Activated CD8-positive, alpha-beta memory T cell treated with anti-CD3 and anti-CD28 coated beads, Interleukin-2, amount 10 ng/mL, durations not matched to agents 7 days and 5 days (primary cell): ENCODE measurements at regions not wholly inside any gene's neighbourhood (a gene's known extent, or its start where the extent isn't known, plus 50 kb on each side); places are given as distances from the start of the nearest gene placed in this dataset.

ENCODE experiments used
- ATAC-seq: fragments of 150-1000 bp; cut with Tn5 transposase; one replicate; pipeline ENCODE4 v1.10.0; 2021; ENCODE audit warnings: moderate library complexity
- CTCF ChIA-PET: fragments of 350-600 bp; sonication (Branson Sonifier 250); formaldehyde crosslinking; loops from one replicate; lab custom pipeline; 2021; ENCODE audit warnings: antibody characterized with exemption; lab: Charles Lee
- DNase-seq: peaks from one replicate; pipeline ENCODE4 v3.0.0-alpha.2; 2020
- H3K27ac Mint-ChIP-seq: one replicate; pipeline ENCODE4 v1.8.0; 2021; ENCODE audit warnings: mild to moderate bottlenecking, mixed read lengths
- H3K27me3 Mint-ChIP-seq: one replicate; pipeline ENCODE4 v1.8.0; 2021; ENCODE audit warnings: mixed read lengths
- H3K36me3 Mint-ChIP-seq: one replicate; pipeline ENCODE4 v1.8.0; 2021; ENCODE audit warnings: mild to moderate bottlenecking, mixed read lengths
- H3K4me1 Mint-ChIP-seq: one replicate; pipeline ENCODE4 v1.8.0; 2021; ENCODE audit warnings: mixed read lengths
- H3K4me3 Mint-ChIP-seq: one replicate; pipeline ENCODE4 v1.8.0; 2021; ENCODE audit warnings: mild to moderate bottlenecking, moderate library complexity, mixed read lengths
- H3K9me3 Mint-ChIP-seq: one replicate; pipeline ENCODE4 v1.8.0; 2022; ENCODE audit warnings: low read depth, mixed read lengths

GRCh38 chr2:16404146-16404545, 261.5 kb downstream of the CYRIA start:
- H3K27ac Mint-ChIP-seq, result no peak overlapping the region
- DNase-seq, result no peak
- no peak overlapping the region for H3K4me3 Mint-ChIP-seq
- H3K27me3 Mint-ChIP-seq, result no peaks in the 10 kb centered on the region
- CTCF ChIA-PET, result interaction anchor here (1.6 kb wide), 1 partner anchor 205 kb away, joined by 3 read pairs; no protein-coding TSS in a partner anchor
- ATAC-seq, result no peak
- H3K36me3 Mint-ChIP-seq, result no peaks in the 10 kb centered on the region
- H3K4me1 Mint-ChIP-seq, result no peaks in the 10 kb centered on the region
- no peaks in the 10 kb centered on the region for H3K9me3 Mint-ChIP-seq

- CTCF ChIA-PET, result interaction anchor here (1.6 kb wide), 1 partner anchor 206 kb away, joined by 3 read pairs; no protein-coding TSS in a partner anchor
- no peak for DNase-seq
- Mint-ChIP-seq H3K27ac (no peak overlapping the region), H3K4me1 (no peaks in the 10 kb centered on the region), H3K27me3 (no peaks in the 10 kb centered on the region), H3K4me3 (no peak overlapping the region), H3K9me3 (no peaks in the 10 kb centered on the region), H3K36me3 (no peaks in the 10 kb centered on the region)
- ATAC-seq, result no peak
Observed at GRCh38 chr2:16402891-16403290, 262.7 kb downstream of the CYRIA start.

GRCh38 chr2:16401761-16402300, 263.8 kb downstream of the CYRIA start:
- no peaks in the 10 kb centered on the region for H3K36me3 Mint-ChIP-seq
- H3K27ac Mint-ChIP-seq, result no peak overlapping the region
- H3K27me3 Mint-ChIP-seq, result no peaks in the 10 kb centered on the region
- H3K4me3 Mint-ChIP-seq, result no peak overlapping the region
- ATAC-seq (no peak), DNase-seq (no peak)
- no peaks in the 10 kb centered on the region for H3K4me1 Mint-ChIP-seq
- H3K9me3 Mint-ChIP-seq, result no peaks in the 10 kb centered on the region
- CTCF ChIA-PET, result interaction anchor here (0.6 kb wide), 1 partner anchor 46 kb away, joined by 4 read pairs; no protein-coding TSS in a partner anchor

GRCh38 chr2:16400127-16400623, 265.5 kb downstream of the CYRIA start:
- H3K27ac Mint-ChIP-seq, result no peak overlapping the region
- no peak for ATAC-seq
- CTCF ChIA-PET, result no interaction called here
- no peaks in the 10 kb centered on the region for H3K4me1 Mint-ChIP-seq
- no peak for DNase-seq
- no peaks in the 10 kb centered on the region for H3K36me3 Mint-ChIP-seq
- no peak overlapping the region for H3K4me3 Mint-ChIP-seq
- no peaks in the 10 kb centered on the region for H3K9me3 Mint-ChIP-seq
- no peaks in the 10 kb centered on the region for H3K27me3 Mint-ChIP-seq

GRCh38 chr2:16398486-16399043, 267.1 kb downstream of the CYRIA start:
- no peak for DNase-seq
- no peak overlapping the region for H3K27ac Mint-ChIP-seq
- CTCF ChIA-PET, result no interaction called here
- no peaks in the 10 kb centered on the region for H3K9me3 Mint-ChIP-seq
- H3K36me3 Mint-ChIP-seq, result no peaks in the 10 kb centered on the region
- H3K4me3 Mint-ChIP-seq, result no peak overlapping the region
- no peaks in the 10 kb centered on the region for H3K27me3 Mint-ChIP-seq
- no peaks in the 10 kb centered on the region for H3K4me1 Mint-ChIP-seq
- no peak for ATAC-seq

GRCh38 chr2:16397681-16398475, 267.8 kb downstream of the CYRIA start:
- H3K4me1 Mint-ChIP-seq, result no peaks in the 10 kb centered on the region
- ATAC-seq (no peak), DNase-seq (no peak)
- H3K36me3 Mint-ChIP-seq, result no peaks in the 10 kb centered on the region
- no peak overlapping the region for H3K4me3 Mint-ChIP-seq
- no peaks in the 10 kb centered on the region for H3K9me3 Mint-ChIP-seq
- no peak overlapping the region for H3K27ac Mint-ChIP-seq
- CTCF ChIA-PET, result no interaction called here
- no peaks in the 10 kb centered on the region for H3K27me3 Mint-ChIP-seq

GRCh38 chr2:16396986-16397385, 268.6 kb downstream of the CYRIA start:
- Mint-ChIP-seq H3K4me1 (no peaks in the 10 kb centered on the region), H3K4me3 (no peak overlapping the region), H3K27ac (no peak overlapping the region), H3K9me3 (no peaks in the 10 kb centered on the region), H3K36me3 (no peaks in the 10 kb centered on the region), H3K27me3 (no peaks in the 10 kb centered on the region)
- CTCF ChIA-PET, result no interaction called here
- ATAC-seq (no peak), DNase-seq (no peak)

- no peaks in the 10 kb centered on the region for H3K4me1 Mint-ChIP-seq
- no peaks in the 10 kb centered on the region for H3K27me3 Mint-ChIP-seq
- H3K9me3 Mint-ChIP-seq, result no peaks in the 10 kb centered on the region
- CTCF ChIA-PET, result no interaction called here
- no peak overlapping the region for H3K4me3 Mint-ChIP-seq
- H3K36me3 Mint-ChIP-seq, result no peaks in the 10 kb centered on the region
- H3K27ac Mint-ChIP-seq, result no peak overlapping the region
- no peak for DNase-seq
- no peak for ATAC-seq
Observed at GRCh38 chr2:16396171-16396570, 269.5 kb downstream of the CYRIA start.

- no peak overlapping the region for H3K27ac Mint-ChIP-seq
- H3K4me3 Mint-ChIP-seq, result no peak overlapping the region
- ATAC-seq (no peak), DNase-seq (no peak)
- CTCF ChIA-PET, result no interaction called here
- no peaks in the 10 kb centered on the region for H3K27me3 Mint-ChIP-seq
- H3K9me3 Mint-ChIP-seq, result no peaks in the 10 kb centered on the region
- H3K4me1 Mint-ChIP-seq, result no peaks in the 10 kb centered on the region
- no peaks in the 10 kb centered on the region for H3K36me3 Mint-ChIP-seq
Observed at GRCh38 chr2:16395601-16396000, 270.0 kb downstream of the CYRIA start.

- ATAC-seq (no peak), DNase-seq (no peak)
- H3K4me1 Mint-ChIP-seq, result no peaks in the 10 kb centered on the region
- CTCF ChIA-PET, result no interaction called here
- no peaks in the 10 kb centered on the region for H3K27me3 Mint-ChIP-seq
- H3K36me3 Mint-ChIP-seq, result no peaks in the 10 kb centered on the region
- H3K27ac Mint-ChIP-seq, result no peak overlapping the region
- H3K9me3 Mint-ChIP-seq, result no peaks in the 10 kb centered on the region
- no peak overlapping the region for H3K4me3 Mint-ChIP-seq
Observed at GRCh38 chr2:16394986-16395550, 270.6 kb downstream of the CYRIA start.

GRCh38 chr2:16394072-16394985, 271.3 kb downstream of the CYRIA start:
- no peak for DNase-seq
- Mint-ChIP-seq H3K27ac (no peak overlapping the region), H3K4me1 (no peaks in the 10 kb centered on the region), H3K27me3 (no peaks in the 10 kb centered on the region), H3K4me3 (no peak overlapping the region), H3K36me3 (no peaks in the 10 kb centered on the region), H3K9me3 (no peaks in the 10 kb centered on the region)
- CTCF ChIA-PET, result no interaction called here
- ATAC-seq, result no peak

- ATAC-seq (no peak), DNase-seq (no peak)
- Mint-ChIP-seq H3K27me3 (no peaks in the 10 kb centered on the region), H3K36me3 (no peaks in the 10 kb centered on the region), H3K27ac (no peak overlapping the region), H3K4me1 (no peaks in the 10 kb centered on the region), H3K4me3 (no peak overlapping the region), H3K9me3 (no peaks in the 10 kb centered on the region)
- CTCF ChIA-PET, result no interaction called here
Observed at GRCh38 chr2:16393500-16394071, 272.0 kb downstream of the CYRIA start.
